ENCODE measurements at regions not wholly inside any gene's neighbourhood (a gene's known extent, or its start where the extent isn't known, plus 50 kb on each side); places are given as distances from the start of the nearest gene placed in this dataset.
"Not testable (repeated sequence)": the region's sequence is repeated elsewhere in the genome, so short reads cannot be mapped to it uniquely, and the experiment has no call there.

DNA sequence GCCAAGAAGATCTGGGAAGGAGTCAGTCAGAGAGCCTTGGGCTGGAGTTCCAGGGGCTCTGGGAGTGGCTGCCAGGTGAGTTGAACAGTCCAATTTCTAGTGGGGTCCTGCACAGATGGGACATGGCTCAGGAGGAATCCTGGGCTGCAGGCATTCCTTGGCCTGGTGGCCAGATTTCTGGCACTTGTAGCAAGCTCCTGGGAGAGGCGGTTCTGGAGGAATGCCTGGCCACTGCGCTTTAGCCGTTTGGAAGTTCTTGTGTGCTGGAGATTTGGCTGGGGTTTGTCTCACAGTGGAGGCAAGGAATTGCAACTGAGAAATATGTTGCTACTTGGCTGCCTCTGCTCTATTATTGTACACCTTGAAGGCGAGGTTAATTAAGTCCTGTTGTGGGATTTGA, 133.9 kb upstream of the CCZ1B start:
- TF ChIP-seq EZH2 (IDR thresholded peaks at IDR 0.05; ENCODE audit: borderline replicate concordance, low read depth, low read length, severe bottlenecking); CTCF (IDR thresholded peaks at IDR 0.05; ENCODE audit: borderline replicate concordance, extremely low read depth, low read length, poor library complexity, severe bottlenecking): not testable (repeated sequence)

All from DND-41 (cell line).